Heart left ventricle (tissue), 16 donors: ENCODE measurements at regions not wholly inside any gene's neighbourhood (a gene's known extent, or its start where the extent isn't known, plus 50 kb on each side); places are given as distances from the start of the nearest gene placed in this dataset.

Source experiments
- ATAC-seq, 4 donors: fragments of 200-7000 bp; cut with Tn5 transposase; one replicate each; pipeline ENCODE4 v1.9.1; 2020 to 2022; ENCODE audit warnings: moderate library complexity in 4 of 4, mild to moderate bottlenecking in 3 of 4, moderate number of reproducible peaks in 1 of 4
- DNase-seq, 5 donors: peaks; one replicate each; pipeline ENCODE4 v3.0.0-alpha.2; 2020
- H3K27ac ChIP-seq, 12 donors: fragments of 200-600 bp; sonication (generic) in 4 of 12; one replicate each; pipeline versions ENCODE4 v1.5.0 to v1.8.0; 2016 to 2022; ENCODE audit warnings: mild to moderate bottlenecking in 2 of 12
- H3K27me3 ChIP-seq, 9 donors: fragments of 200-600 bp; sonication (generic) in 2 of 9; one replicate each; pipeline versions ENCODE4 v1.5.1 to v1.8.0; 2016 to 2022; ENCODE audit warnings: mild to moderate bottlenecking in 3 of 9
- H3K36me3 ChIP-seq, 9 donors: fragments of 200-600 bp; sonication (generic) in 2 of 9; one replicate each; pipeline versions ENCODE4 v1.5.0 to v1.8.0; 2018 to 2022; ENCODE audit warnings: mild to moderate bottlenecking in 2 of 9
- H3K4me1 ChIP-seq, 12 donors: fragments of 200-600 bp; sonication (generic) in 4 of 12; one replicate each; pipeline versions ENCODE4 v1.5.0 to v1.8.0; 2016 to 2022; ENCODE audit warnings: mild to moderate bottlenecking in 3 of 12
- H3K4me3 ChIP-seq, 12 donors: fragments of 200-600 bp; sonication (generic) in 4 of 12; one replicate each; pipeline versions ENCODE4 v1.5.0 to v1.8.0; 2017 to 2022; ENCODE audit warnings: mild to moderate bottlenecking in 9 of 12, moderate library complexity in 4 of 12
- H3K9me3 ChIP-seq, 12 donors: fragments of 200-600 bp; sonication (generic) in 4 of 12; one replicate each; pipeline versions ENCODE4 v1.5.0 to v1.8.0; 2016 to 2022; ENCODE audit warnings: mild to moderate bottlenecking in 1 of 12
- CTCF ChIP-seq, 12 donors: fragments of 200-600 bp; sonication (generic) in 4 of 12; IDR thresholded peaks; one replicate each; pipeline versions ENCODE4 v1.5.0 to v1.8.0; 2018 to 2022; ENCODE audit warnings: antibody characterized with exemption in 12 of 12, mild to moderate bottlenecking in 5 of 12
- POLR2A ChIP-seq, 2 donors: fragments of 450-650 bp; IDR thresholded peaks; one replicate each; pipeline ENCODE4 v1.6.1; 2017; ENCODE audit warnings: antibody characterized with exemption in 2 of 2, mild to moderate bottlenecking in 2 of 2, moderate library complexity in 2 of 2
- WGBS, 4 donors: extraction: QIAGEN DNeasy Blood & Tissue Kit in 2 of 4; methylation state at CpG; one replicate each; pipeline versions ENCODE4 v1.1.5 to v1.1.7; 2013 to 2018; 5-methylcytosine and 5-hydroxymethylcytosine counted together
- intact Hi-C, 10 donors: fragments of 100-400 bp; cut with DNase I; formaldehyde crosslinking; loops; one replicate each; pipeline versions ENCODE4 v1.11.1 to v1.14.2; 2022
- donor health status: ischemic (EF 13 %, LVEDD 7.1; RV severe dilation, severe dysfunction).
- donor health status: healthy with polysubstance abuse.
- donor health status: DM: no; HTN: yes; CAD: no.
- donor health status: DM: no; HTN: no; CAD: no.
- donor health status: ischemic (EF 25% LVEDD 6.9; RV normal size, moderate dysfunction).
- donor health status: ischemic (EF 25% LVEDD 5.7; RV mildly dilated, moderate dysfunction).
- donor health status: healthy.
- donor health status: DM: yes; HTN: yes; CAD: no.
- donor health status: ischemic (EF 35%, LVEDD 5.7; RV mildly dilated, moderate dysfunction).
- donor health status: nonischemic (EF 11% LVEDD 7.7; RV severe dilation, severe dysfunction).
- donor health status: DM: yes; HTN: yes; CAD: no.
- donor health status: PGD.
- donor health status: ischemic (EF 29% LVEDD 5.4; RV normal size, mild dysfunction).
- donor health status: nonischemic (EF 23%, LVEDD 6.1; RV moderate dilation, normal function).

GRCh38 chr5:28517691-28518090 lies 1479.3 kb upstream of the CDH9 start:
- H3K9me3 ChIP-seq = peaks cover 0 to 10% (median 0%) of the 10 kb centered on the region in 12 donors
- H3K4me3 ChIP-seq = no peak overlapping the region
- H3K27ac ChIP-seq = no peak overlapping the region
- H3K36me3 ChIP-seq = no peaks in the 10 kb centered on the region
- DNase-seq (no peak), ATAC-seq (no peak)
- H3K27me3 ChIP-seq = no peaks in the 10 kb centered on the region
- 47 to 59% (median 55%) methylated on average over 2 of the region's 2 CpGs for WGBS, 4 donors
- intact Hi-C loops = no loop called here
- no peak for TF ChIP-seq CTCF (IDR thresholded peaks at IDR 0.05)
- TF ChIP-seq POLR2A (IDR thresholded peaks at IDR 0.05) = no peak
- H3K4me1 ChIP-seq = no peaks in the 10 kb centered on the region

- TF ChIP-seq POLR2A (IDR thresholded peaks at IDR 0.05) = no peak
- no peak for TF ChIP-seq CTCF (IDR thresholded peaks at IDR 0.05)
- Histone ChIP-seq H3K9me3 (peaks cover 0 to 7% (median 0%) of the 10 kb centered on the region in 12 donors), H3K27ac (no peak overlapping the region), H3K27me3 (no peaks in the 10 kb centered on the region), H3K4me3 (no peak overlapping the region), H3K4me1 (no peaks in the 10 kb centered on the region), H3K36me3 (no peaks in the 10 kb centered on the region)
- intact Hi-C loops = no loop called here
- ATAC-seq (no peak), DNase-seq (no peak)
- WGBS, 4 donors = 48 to 58% (median 55%) methylated on average over 4 of the region's 4 CpGs
Observed at GRCh38 chr5:28516722-28517121, 1478.3 kb upstream of the CDH9 start.

DNA sequence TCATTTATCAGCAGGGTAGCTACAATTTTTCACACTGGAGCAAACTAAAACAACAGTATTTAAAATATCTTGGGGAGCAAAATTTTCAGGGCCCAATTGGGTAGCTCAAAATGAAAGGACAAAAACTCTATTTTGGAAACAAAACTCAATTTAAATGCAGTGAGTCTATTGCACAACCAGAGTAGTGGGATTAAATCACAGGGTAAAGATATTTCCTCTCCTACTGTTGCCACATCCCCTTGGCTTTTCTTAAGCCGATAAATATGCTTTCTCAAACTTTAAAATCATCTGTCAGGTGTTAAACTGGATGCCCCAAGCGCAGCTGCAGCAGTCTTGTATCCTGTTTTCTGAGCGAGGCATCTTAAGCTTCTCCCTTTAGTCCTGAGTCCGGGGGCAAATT lies 1474.3 kb upstream of the CDH9 start:
- Histone ChIP-seq H3K27me3 (no peaks in the 10 kb centered on the region), H3K4me3 (no peak overlapping the region), H3K27ac (no peak overlapping the region), H3K36me3 (no peaks in the 10 kb centered on the region), H3K4me1 (no peaks in the 10 kb centered on the region), H3K9me3 (peaks cover 0 to 4% (median 0%) of the 10 kb centered on the region in 12 donors)
- DNase-seq (no peak), ATAC-seq (no peak)
- WGBS, 4 donors = 56 to 68% (median 61%) methylated on average over 4 of the region's 4 CpGs
- intact Hi-C loops = no loop called here
- no peak for TF ChIP-seq POLR2A (IDR thresholded peaks at IDR 0.05)
- TF ChIP-seq CTCF (IDR thresholded peaks at IDR 0.05) = no peak

- TF ChIP-seq POLR2A (IDR thresholded peaks at IDR 0.05) (no peak), CTCF (IDR thresholded peaks at IDR 0.05) (no peak)
- WGBS, 4 donors = 30 to 53% (median 43%) methylated on average over 1 of the region's 1 CpG
- Histone ChIP-seq H3K27ac (no peak overlapping the region), H3K9me3 (peaks cover 0 to 4% (median 0%) of the 10 kb centered on the region in 12 donors), H3K4me3 (no peak overlapping the region), H3K36me3 (no peaks in the 10 kb centered on the region), H3K27me3 (no peaks in the 10 kb centered on the region), H3K4me1 (no peaks in the 10 kb centered on the region)
- ATAC-seq (no peak), DNase-seq (no peak)
- intact Hi-C loops = no loop called here
Observed at GRCh38 chr5:28505121-28505520, 1466.7 kb upstream of the CDH9 start.
